ENCODE measurements at regions not wholly inside any gene's neighbourhood (a gene's known extent, or its start where the extent isn't known, plus 50 kb on each side); places are given as distances from the start of the nearest gene placed in this dataset.
"Not testable (repeated sequence)": the region's sequence is repeated elsewhere in the genome, so short reads cannot be mapped to it uniquely, and the experiment has no call there.

DNA sequence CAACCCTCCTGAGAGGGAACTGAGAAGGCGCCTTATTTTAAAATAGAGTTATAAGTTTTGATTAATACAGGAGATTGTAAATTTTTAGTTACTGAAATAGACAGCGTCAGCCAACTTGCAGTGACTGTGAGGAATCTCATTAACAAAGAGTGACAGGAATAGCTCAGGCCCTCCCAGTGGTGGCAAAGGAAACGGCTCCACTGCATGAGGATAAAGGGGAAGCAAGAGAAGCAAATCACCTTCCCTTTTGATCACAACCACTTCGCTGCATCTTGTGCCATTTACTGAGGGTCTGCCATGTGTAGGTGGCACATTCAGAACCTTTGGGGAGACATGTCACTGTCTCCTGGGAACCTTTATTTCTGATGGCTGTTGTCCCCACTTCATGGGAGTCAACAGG, 612.4 kb upstream of the RAB6C start:
- no peak for DNase-seq

DNA sequence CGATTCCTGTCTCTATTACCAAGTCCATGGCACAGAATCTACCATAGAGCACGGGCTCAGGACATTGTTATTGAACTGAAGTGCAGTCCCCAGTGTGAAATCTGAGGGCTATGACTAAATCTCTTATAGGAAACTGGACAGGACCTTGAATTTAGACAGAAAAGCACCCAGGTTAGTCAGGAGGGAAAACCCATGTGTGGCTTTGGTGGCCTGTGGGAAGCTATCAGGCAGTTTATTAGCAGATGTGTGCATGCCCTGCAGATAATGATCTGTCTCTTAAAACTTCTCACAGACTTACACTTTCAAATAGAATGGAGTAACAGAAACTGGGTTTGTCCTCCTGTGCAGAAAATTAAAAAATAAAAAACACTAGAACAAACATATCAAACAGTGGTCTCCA, 610.0 kb upstream of the RAB6C start:
- DNase-seq, result no peak

DNA sequence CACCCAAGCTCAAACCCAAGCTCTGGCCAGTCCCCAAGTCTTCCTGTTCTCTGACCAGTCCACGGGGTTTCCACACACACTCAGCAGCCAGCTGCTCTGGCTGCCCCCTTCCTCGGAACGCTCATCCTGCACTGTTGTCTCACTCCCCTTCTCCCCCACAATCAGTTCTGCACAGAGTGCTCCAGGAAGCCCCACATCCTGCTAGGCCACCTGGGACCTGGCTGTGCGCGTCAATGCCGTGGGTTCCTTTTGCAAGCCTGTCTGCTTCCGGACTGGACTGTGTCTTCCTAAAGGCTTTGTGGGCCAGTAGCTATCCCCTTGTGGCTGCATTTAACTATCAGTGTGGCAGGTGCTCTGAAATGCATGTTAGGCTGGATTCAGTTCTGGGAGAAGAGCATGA, 605.0 kb upstream of the RAB6C start:
- DNase-seq, result no peak

DNA sequence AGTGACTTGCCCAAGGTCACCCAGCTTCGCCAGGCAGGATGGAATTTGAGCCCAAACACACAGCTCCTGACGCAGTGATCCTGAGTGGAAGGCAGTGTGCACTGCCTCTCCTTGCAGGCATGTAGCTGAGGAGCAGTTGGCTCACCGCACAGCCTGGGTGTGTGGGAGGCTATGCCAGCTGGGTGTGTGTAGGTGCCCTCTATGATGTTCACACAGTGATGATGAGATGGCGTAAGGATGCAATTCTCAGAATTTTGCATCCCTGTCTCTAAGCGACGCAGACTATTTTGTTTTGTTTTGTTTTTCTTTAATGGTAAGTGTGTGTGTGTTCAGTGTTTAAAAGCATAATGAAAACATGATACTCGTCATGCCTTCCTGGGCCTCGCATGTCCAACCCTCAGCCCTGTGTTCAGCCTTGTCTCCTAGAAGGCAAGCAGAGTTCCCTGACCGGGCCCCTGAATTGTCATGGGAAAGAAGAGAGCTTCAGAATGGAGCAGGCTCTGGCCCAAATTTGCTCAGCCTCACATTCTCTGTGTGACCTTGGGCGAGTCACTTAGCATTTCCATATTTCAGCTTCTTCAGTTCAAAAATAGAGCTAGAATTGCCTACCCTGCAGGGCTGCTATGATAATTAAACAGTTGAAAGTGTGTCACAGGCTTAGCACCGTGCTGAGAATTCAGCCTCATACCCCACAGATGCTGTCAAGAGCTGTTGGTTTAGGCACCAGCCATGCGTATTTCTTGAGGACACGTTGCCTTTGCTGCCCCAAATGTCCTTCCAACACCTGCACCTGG, 603.6 kb upstream of the RAB6C start:
- DNase-seq, result no peak

- no peak for DNase-seq
These were observed 602.9 kb upstream of the RAB6C start for GRCh38 chr2:129376426-129377077.

DNA sequence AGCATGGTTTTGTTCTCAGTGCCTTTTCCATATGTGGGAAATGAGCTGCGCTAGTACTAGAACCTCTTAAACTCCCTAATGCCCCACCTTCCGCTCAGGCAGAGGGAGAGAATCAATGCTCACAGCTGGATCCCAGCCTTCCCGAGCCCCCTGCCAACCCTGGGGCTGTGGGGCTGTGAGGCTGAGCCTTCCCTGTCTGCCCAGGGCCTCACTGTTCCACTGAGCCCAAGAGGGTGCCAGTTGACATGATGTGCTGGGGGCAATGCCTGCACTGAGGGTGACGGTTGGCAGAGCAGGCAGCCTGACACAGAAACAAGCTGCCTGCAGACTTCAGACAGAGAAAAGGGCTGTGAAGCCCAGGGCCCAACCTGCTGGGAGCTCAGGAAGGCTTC, 602.4 kb upstream of the RAB6C start:
- DNase-seq, result no peak

DNA sequence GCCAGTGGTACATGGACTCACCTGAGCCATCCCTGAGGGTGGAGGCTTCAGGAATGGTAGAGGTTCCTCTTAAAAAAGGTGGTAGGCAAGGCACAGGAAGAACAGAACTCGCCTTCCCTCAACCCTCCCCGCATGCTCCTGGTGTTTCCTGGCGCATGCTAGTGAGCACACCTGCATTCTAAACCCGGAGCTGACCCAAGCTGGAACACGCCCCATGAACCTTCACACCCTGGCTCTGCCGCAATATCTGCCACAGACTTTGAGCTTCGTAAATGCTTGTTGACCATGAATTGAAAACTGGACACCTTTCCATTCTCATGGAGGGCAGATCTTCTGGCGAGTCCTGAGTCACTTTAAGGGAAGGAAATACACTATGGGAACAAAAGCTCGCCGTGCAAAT, 601.3 kb upstream of the RAB6C start:
- no peak for DNase-seq

- no peak for DNase-seq
These were observed 600.1 kb upstream of the RAB6C start for GRCh38 chr2:129379411-129379810.

DNA sequence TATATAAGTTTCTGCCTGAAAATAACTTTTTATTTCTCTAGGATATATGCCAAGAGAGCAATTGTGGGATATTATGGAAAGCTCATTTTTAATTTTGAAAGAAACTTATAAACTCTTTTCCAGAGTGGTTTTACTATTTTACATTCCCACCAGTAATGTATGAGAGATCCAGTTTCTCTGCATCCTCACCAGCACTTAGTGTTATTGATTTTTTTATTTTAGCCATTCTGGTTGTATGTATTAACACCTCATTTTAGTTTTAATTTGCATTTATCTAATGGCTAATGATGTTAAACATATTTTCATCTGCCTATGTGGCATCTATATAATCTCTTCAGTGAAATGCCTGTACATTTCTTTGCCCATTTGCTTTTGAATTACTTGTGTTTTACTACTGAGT, 597.7 kb upstream of the RAB6C start:
- DNase-seq, result no peak

- no peak for DNase-seq
These were observed 590.6 kb upstream of the RAB6C start for GRCh38 chr2:129388870-129389269.

DNA sequence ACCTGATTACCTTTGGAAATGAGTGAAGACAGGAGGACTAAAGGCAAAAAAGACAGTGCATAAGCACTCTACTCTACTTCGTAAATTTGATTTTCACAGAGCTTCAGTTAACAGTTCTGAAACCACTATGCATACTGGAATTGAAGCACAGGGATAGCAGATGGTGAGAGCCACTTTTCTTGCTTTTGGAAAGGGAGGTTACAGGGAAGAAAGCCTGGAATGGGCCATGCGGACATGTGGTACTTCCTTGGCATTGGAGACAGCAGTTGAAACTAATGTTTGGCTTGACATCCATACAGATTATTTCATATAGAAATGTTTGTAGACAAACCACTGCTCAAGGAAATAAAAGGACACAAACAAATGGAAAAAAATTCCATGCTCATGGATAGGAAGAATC, 585.6 kb upstream of the RAB6C start:
- DNase-seq, result no peak

- peak; percentile 15 for DNase-seq
These were observed 582.4 kb upstream of the RAB6C start for GRCh38 chr2:129396980-129397599.

DNA sequence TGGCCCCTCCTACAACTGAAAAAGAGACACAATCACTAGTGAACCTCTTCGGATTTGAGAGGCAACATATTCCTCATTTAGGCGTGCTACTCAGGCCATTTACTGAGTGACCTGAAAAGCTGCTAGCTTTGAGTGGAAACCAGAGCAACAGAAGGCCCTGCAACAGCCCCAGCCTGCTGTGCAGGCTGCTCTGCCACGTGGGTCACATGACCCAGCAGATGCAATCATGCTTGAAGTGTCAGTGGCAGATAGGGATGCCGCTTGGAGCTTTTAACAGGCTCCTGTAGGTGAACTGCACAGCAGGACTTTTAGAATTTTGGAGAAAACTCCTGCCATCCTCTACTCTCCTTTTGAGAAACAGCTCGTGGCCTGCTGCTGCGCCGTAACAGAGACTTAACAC, 578.6 kb upstream of the RAB6C start:
- DNase-seq, result peak; percentile 27

DNA sequence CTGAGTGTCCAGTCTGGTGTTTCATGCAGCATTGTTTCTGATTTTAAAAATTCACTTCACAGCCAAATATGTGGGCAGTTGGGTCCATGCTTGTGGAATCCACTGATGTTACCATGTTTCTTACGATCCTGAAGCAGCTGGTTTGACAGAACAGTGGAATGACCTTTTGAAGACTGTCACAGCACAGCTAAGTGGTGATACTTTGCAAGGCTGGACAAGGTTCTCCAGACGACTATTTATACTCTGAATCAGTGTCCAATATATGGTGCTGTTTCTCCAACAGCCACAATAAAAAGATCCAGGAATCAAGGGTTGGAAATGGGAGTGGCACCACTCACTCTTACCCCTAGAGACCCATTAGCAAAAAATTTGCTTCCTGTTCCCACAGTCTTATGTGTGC, 577.4 kb upstream of the RAB6C start:
- DNase-seq, result no peak

DNA sequence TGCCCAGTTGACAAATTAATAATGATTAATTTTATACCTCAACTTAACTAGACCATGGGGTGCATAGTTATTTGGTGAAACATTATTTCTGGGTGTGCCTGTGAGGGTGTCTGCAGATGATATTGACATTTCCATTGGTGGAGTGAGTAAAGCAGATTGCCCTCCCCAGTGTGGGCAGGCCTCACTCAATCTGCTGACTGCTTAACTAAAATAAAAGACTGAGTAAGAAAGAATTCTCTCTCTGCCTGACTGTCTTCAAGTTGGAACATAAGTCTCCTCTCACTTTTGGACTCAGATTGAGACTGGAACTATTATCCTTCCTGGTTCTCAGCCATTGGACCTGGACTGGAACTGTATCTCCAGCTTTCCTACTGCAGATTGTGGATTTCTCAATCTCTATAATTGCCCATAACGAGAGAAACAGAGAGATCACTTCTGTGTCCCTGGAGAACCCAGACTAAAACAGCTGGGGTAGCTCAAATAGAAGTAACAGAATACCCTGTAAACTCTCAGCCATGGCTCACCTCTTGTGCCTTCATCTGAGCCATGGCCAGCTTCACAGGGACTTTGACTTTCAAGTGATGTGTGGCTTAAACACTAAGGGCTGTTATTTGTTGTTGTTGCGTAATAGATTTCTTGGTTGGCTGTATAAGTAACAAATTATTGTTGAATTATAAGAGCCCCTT, 575.3 kb upstream of the RAB6C start:
- no peak for DNase-seq

- no peak for DNase-seq
These were observed 570.9 kb upstream of the RAB6C start for GRCh38 chr2:129408570-129408969.

DNA sequence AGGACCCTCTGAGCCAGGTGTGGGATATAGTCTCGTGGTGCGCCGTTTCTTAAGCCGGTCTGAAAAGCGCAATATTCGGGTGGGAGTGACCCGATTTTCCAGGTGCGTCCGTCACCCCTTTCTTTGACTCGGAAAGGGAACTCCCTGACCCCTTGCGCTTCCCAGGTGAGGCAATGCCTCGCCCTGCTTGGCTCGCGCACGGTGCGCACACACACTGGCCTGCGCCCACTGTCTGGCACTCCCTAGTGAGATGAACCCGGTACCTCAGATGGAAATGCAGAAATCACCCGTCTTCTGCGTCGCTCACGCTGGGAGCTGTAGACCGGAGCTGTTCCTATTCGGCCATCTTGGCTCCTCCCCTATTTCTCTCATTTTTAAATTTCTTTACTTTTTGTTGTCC, 562.4 kb upstream of the RAB6C start:
- not testable (repeated sequence) for DNase-seq

DNA sequence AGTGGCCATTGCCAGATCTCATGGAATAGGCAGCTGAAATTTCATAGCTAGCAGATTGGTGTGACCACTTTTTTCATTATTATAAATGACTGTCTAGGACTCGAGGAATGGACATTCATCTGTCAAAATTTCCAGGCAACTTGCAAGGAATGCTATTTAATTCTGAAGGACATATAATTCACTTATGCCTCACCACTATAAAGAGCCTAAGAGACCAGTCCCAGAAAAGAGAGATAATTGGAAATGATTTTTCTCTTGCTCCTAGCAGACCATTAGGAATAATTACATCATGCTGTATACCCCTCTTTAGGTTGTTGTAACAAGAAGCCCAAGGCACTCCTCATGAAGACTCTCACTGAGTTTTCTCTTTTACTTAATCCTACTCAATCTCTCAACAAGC, 557.4 kb upstream of the RAB6C start:
- DNase-seq, result no peak

DNA sequence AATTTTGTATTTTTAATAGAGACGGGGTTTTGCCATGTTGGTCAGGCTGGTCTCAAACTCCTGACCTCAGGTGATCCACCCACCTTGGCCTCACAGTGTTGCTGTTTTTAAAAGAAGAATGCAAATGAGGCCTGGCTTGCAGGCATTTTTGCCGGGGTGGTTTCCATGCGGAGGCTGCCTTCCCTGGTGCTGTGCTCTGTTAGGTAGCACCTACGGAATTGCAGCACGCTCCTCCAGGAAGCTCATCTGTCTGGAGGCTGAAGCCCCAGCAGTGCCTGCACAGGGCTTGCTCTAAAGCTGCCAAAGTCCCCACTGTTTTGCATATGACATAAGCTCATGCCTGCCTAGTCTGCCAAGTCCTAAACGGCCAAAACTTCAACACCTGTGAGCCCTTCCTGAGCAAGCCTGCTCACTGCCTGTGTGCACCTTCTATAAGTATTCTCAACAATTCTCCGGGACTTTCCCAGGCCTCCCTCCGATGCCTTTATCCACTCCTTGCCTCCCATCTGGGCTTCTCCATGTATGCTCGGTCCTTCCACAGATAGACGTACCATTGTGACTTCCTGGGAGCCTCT, 551.3 kb upstream of the RAB6C start:
- DNase-seq, result no peak

GRCh38 chr2:129430911-129431310, 548.6 kb upstream of the RAB6C start:
- no peak for DNase-seq

GRCh38 chr2:129431881-129432280, 547.6 kb upstream of the RAB6C start:
- no peak for DNase-seq

DNA sequence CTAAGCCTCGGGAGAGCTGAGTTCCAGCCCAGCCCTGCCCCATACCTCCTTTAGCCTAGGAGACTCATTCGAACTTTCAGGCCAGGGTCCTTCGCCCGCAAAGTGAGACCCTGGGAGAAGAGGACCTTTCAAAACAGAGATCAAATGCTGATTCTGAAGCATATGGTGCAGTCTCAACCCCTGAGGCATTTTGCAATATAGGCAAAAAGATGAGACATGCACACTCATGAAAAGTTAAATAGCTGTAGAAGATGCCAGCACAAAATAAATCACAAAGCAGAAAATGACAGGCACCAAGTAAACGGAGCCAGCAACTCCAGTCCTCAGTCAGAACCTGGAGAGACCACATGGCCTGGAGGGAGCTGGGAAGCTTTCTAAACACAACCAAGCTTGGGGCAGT, 542.7 kb upstream of the RAB6C start:
- DNase-seq, result no peak

DNA sequence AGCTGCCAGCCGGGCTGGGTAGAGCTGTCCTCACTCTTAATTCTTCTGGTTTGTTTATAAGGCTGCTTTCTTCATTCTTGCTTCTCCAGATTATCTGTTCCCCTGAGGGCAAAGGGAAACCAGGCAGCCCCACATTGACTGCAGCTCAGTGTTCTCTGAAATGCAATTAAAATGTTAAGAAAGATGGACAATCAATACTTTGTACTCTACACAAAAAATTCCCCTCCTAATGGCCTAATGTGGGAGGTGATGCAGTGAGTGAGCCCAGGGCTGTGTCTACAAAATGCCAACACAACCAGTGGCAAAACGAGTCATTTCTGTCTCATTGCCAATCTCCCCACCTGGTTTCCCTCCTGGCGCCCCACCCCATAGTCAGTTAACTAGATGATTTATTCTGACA, 541.7 kb upstream of the RAB6C start:
- no peak for DNase-seq

All from NCI-H2107 (cell line).